ENCODE measurements at regions not wholly inside any gene's neighbourhood (a gene's known extent, or its start where the extent isn't known, plus 50 kb on each side); places are given as distances from the start of the nearest gene placed in this dataset.

- TF ChIP-seq CTCF (conservative IDR thresholded peaks at IDR 0.05) = no peak
- TF ChIP-seq EZH2 (IDR thresholded peaks at IDR 0.05; ENCODE audit: low read depth) = no peak
Measured at GRCh38 chr3:146337991-146338390, 87.1 kb upstream of the PLSCR4 start.

All from PC-9 (cell line).